ENCODE measurements at regions not wholly inside any gene's neighbourhood (a gene's known extent, or its start where the extent isn't known, plus 50 kb on each side); places are given as distances from the start of the nearest gene placed in this dataset.

GRCh38 chr6:163630991-163631390 is 216.5 kb downstream of the QKI start:
- Histone ChIP-seq H3K27me3 (replicated peaks) (no peaks in the 10 kb centered on the region), H3K27ac (no peak overlapping the region), H3K36me3 (replicated peaks) (no peaks in the 10 kb centered on the region), H3K4me3 (ENCODE audit: low read depth, low read length) (no peak overlapping the region)
- in situ Hi-C loops (cut with HindIII; ENCODE audit: low pct_ligation_motif_present, low sequenced_read_pairs), result no loop called here
- TF ChIP-seq, protein P1, sequence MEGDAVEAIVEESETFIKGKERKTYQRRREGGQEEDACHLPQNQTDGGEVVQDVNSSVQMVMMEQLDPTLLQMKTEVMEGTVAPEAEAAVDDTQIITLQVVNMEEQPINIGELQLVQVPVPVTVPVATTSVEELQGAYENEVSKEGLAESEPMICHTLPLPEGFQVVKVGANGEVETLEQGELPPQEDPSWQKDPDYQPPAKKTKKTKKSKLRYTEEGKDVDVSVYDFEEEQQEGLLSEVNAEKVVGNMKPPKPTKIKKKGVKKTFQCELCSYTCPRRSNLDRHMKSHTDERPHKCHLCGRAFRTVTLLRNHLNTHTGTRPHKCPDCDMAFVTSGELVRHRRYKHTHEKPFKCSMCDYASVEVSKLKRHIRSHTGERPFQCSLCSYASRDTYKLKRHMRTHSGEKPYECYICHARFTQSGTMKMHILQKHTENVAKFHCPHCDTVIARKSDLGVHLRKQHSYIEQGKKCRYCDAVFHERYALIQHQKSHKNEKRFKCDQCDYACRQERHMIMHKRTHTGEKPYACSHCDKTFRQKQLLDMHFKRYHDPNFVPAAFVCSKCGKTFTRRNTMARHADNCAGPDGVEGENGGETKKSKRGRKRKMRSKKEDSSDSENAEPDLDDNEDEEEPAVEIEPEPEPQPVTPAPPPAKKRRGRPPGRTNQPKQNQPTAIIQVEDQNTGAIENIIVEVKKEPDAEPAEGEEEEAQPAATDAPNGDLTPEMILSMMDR (IDR thresholded peaks at IDR 0.05; ENCODE audit: low read depth, low read length, missing control alignments), result no peak
- DNase-seq, result no peak

DNA sequence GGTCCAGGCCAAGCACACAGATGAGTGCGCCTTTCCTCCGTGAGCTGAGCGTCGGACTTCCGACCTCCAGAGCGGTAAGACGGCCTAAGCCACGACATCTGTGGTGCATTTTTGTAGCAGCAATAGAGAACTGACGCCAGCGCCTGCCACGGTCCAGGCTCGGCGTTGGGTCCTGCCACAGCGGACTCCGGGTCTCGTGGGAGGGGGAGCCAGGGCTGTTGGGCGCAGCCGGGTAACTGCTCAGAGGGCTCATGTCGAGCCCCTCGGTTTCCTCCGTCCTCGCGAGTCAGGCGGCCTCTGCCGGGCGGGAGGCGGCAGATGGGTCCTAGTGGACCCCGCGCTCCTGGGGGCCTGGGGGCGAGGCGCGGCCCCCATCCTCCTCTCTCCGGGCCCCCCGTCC is 216.1 kb downstream of the QKI start:
- H3K4me3 ChIP-seq (ENCODE audit: low read depth, low read length), result no peak overlapping the region
- TF ChIP-seq, protein P1 (IDR thresholded peaks at IDR 0.05; ENCODE audit: low read depth, low read length, missing control alignments), result no peak
- no peaks in the 10 kb centered on the region for H3K36me3 ChIP-seq (replicated peaks)
- in situ Hi-C loops (cut with HindIII; ENCODE audit: low pct_ligation_motif_present, low sequenced_read_pairs), result no loop called here
- DNase-seq, result no peak
- H3K27me3 ChIP-seq (replicated peaks), result no peaks in the 10 kb centered on the region
- H3K27ac ChIP-seq, result no peak overlapping the region

- in situ Hi-C loops (cut with HindIII; ENCODE audit: low pct_ligation_motif_present, low sequenced_read_pairs), result no loop called here
- no peak overlapping the region for H3K4me3 ChIP-seq (ENCODE audit: low read depth, low read length)
- no peaks in the 10 kb centered on the region for H3K36me3 ChIP-seq (replicated peaks)
- no peaks in the 10 kb centered on the region for H3K27me3 ChIP-seq (replicated peaks)
- TF ChIP-seq, protein P1 (IDR thresholded peaks at IDR 0.05; ENCODE audit: low read depth, low read length, missing control alignments), result no peak
- DNase-seq, result no peak
- no peak overlapping the region for H3K27ac ChIP-seq
These were observed 215.6 kb downstream of the QKI start for GRCh38 chr6:163630096-163630495.

All from brain microvascular endothelial cell (primary cell).